ENCODE measurements at regions not wholly inside any gene's neighbourhood (a gene's known extent, or its start where the extent isn't known, plus 50 kb on each side); places are given as distances from the start of the nearest gene placed in this dataset.

- TF ChIP-seq CTCF (IDR thresholded peaks at IDR 0.05) (no peak), POLR2A (IDR thresholded peaks at IDR 0.05) (no peak)
Observed at GRCh38 chr10:62561151-62561550, 187.0 kb downstream of the ZNF365 start.

All from right lobe of liver (tissue), 4 donors.